OCI-LY1 (cell line): ENCODE measurements at regions not wholly inside any gene's neighbourhood (a gene's known extent, or its start where the extent isn't known, plus 50 kb on each side); places are given as distances from the start of the nearest gene placed in this dataset.

Experiments used
- CTCF ChIP-seq: fragments of 200-600 bp; sonication (generic), shearing (Covaris generic); IDR thresholded peaks from 2 replicates; pipeline ENCODE4 v1.5.1; 2017; ENCODE audit warnings: mild to moderate bottlenecking, antibody characterized with exemption, low read length, moderate library complexity, mixed read lengths
- EZH2 ChIP-seq: fragments of 200-600 bp; sonication (generic), shearing (Covaris generic); IDR thresholded peaks from 2 replicates; pipeline ENCODE4 v1.8.0; 2017; ENCODE audit warnings: borderline replicate concordance, mixed run types, mild to moderate bottlenecking, antibody characterized with exemption, low read length, moderate library complexity, mixed read lengths

GRCh38 chr11:112315861-112316739, 55.4 kb upstream of the PLET1 start:
- no peak for TF ChIP-seq CTCF
- no peak for TF ChIP-seq EZH2
